ENCODE measurements at regions not wholly inside any gene's neighbourhood (a gene's known extent, or its start where the extent isn't known, plus 50 kb on each side); places are given as distances from the start of the nearest gene placed in this dataset.

- H3K4me3 ChIP-seq (ENCODE audit: low read depth, low read length) = no peak overlapping the region
- no peak for TF ChIP-seq CTCF (IDR thresholded peaks at IDR 0.05; ENCODE audit: insufficient read depth, low read depth, low read length)
- peak; percentile 87 for DNase-seq (ENCODE audit: low read depth)
Observed at GRCh38 chr2:238636269-238637073, 209.7 kb downstream of the ASB1 start.

GRCh38 chr2:238638100-238638981 is 209.5 kb upstream of the TWIST2 start:
- TF ChIP-seq CTCF (IDR thresholded peaks at IDR 0.05; ENCODE audit: insufficient read depth, low read depth, low read length) = no peak

GRCh38 chr2:238638982-238639628 is 208.8 kb upstream of the TWIST2 start:
- DNase-seq (ENCODE audit: low read depth) = no peak
- no peak for TF ChIP-seq CTCF (IDR thresholded peaks at IDR 0.05; ENCODE audit: insufficient read depth, low read depth, low read length)

More at GRCh38 chr2:238638100-238638981, 209.5 kb upstream of the TWIST2 start:
- DNase-seq (ENCODE audit: low read depth) = no peak
- H3K4me3 ChIP-seq (ENCODE audit: low read depth, low read length) = no peak overlapping the region

GRCh38 chr2:238640486-238640885 is 207.4 kb upstream of the TWIST2 start:
- no peak overlapping the region for H3K4me3 ChIP-seq (ENCODE audit: low read depth, low read length)
- no peak for TF ChIP-seq CTCF (IDR thresholded peaks at IDR 0.05; ENCODE audit: insufficient read depth, low read depth, low read length)
- DNase-seq (ENCODE audit: low read depth) = no peak

More at GRCh38 chr2:238638982-238639628, 208.8 kb upstream of the TWIST2 start:
- no peak overlapping the region for H3K4me3 ChIP-seq (ENCODE audit: low read depth, low read length)

GRCh38 chr2:238642973-238643372 is 204.9 kb upstream of the TWIST2 start:
- no peak for TF ChIP-seq CTCF (IDR thresholded peaks at IDR 0.05; ENCODE audit: insufficient read depth, low read depth, low read length)

GRCh38 chr2:238643400-238643907 is 204.4 kb upstream of the TWIST2 start:
- no peak for DNase-seq (ENCODE audit: low read depth)
- no peak overlapping the region for H3K4me3 ChIP-seq (ENCODE audit: low read depth, low read length)
- no peak for TF ChIP-seq CTCF (IDR thresholded peaks at IDR 0.05; ENCODE audit: insufficient read depth, low read depth, low read length)

More at GRCh38 chr2:238642973-238643372, 204.9 kb upstream of the TWIST2 start:
- no peak overlapping the region for H3K4me3 ChIP-seq (ENCODE audit: low read depth, low read length)
- DNase-seq (ENCODE audit: low read depth) = no peak

All from fibroblast of villous mesenchyme (primary cell).